Left ventricle myocardium superior (tissue), 1 donor: ENCODE measurements at regions not wholly inside any gene's neighbourhood (a gene's known extent, or its start where the extent isn't known, plus 50 kb on each side); places are given as distances from the start of the nearest gene placed in this dataset.

ENCODE experiments used
- ATAC-seq: fragments of 200-7000 bp; cut with Tn5 transposase; one replicate; pipeline ENCODE4 v1.9.1; 2020; ENCODE audit warnings: mild to moderate bottlenecking, moderate library complexity
- DNase-seq: peaks from one replicate; pipeline ENCODE4 v3.0.0-alpha.2; 2020
- intact Hi-C: fragments of 100-400 bp; cut with micrococcal nuclease; formaldehyde crosslinking; loops from one replicate; pipeline ENCODE4 v1.11.0; 2022
- donor health status: DM: no; HTN: yes; CAD: no; lungs with severe emphysema.

- ATAC-seq, result no peak
- no peak for DNase-seq
- intact Hi-C loops, result no loop called here
These were observed 886.7 kb downstream of the SUCLG1 start for GRCh38 chr2:83572400-83572799.

DNA sequence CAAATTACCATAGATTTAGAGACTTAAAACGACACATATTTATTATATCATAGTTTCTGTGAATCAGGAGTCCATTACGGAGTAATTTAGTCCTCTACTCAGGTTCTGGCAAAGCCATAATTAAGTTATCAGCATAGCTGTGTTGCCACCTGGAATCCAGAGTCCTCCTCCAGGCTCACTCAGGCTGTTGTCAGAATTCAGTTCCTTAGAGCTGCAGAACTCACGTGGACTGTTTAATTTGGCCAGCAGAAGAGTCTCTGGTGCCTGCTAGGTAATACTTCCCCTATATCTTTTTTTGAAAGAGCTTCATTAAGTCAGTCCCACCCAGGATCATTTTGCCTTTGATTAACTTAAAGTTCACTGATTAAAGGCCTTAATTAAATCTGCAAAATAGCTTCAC is 891.5 kb downstream of the SUCLG1 start:
- ATAC-seq (no peak), DNase-seq (no peak)
- intact Hi-C loops, result no loop called here

DNA sequence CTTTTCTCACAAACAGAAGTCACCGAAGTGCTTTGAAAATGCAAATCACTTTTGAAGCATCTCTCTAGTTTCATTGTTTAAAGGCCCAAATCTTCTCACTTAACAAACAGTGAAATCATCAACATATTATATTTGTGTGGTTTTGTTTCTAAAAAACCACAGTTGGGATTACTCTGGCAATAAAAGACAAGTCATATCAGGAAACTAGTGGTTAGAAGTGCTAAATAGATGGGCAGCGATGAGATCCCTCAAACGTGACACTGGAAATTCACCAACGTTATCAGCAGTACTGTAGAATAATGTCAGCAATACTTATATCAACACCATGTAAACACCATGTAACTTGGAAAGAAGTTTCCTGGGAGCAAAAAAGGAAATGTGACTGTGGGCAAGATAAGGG is 893.5 kb downstream of the SUCLG1 start:
- DNase-seq (no peak), ATAC-seq (no peak)
- intact Hi-C loops, result no loop called here

GRCh38 chr2:83565181-83565580 is 893.9 kb downstream of the SUCLG1 start:
- intact Hi-C loops, result no loop called here
- DNase-seq (no peak), ATAC-seq (no peak)

GRCh38 chr2:83561592-83561991 is 897.5 kb downstream of the SUCLG1 start:
- no peak for ATAC-seq
- intact Hi-C loops, result no loop called here
- no peak for DNase-seq

GRCh38 chr2:83536556-83536955 is 922.5 kb downstream of the SUCLG1 start:
- no peak for ATAC-seq
- DNase-seq, result no peak
- intact Hi-C loops, result no loop called here

DNA sequence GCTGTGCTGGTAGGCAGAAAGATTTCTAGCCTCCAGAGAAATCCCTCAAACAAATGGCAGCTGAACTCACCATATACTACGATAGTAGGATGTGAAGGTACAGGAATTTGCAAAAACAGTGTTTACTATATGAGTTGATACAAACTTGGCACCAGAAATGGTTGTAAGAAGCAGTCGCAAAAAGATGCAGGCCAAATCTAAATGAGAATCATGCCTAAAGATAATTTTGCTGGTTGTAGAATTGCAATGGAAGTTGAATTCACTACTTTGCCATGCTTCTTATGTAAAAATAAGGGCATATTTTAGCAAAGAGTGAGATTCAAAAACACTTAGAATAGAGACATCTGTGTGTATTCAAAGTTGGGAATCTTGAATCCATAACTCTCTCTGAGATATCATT is 924.7 kb downstream of the SUCLG1 start:
- DNase-seq, result no peak
- ATAC-seq, result no peak
- intact Hi-C loops, result no loop called here

- DNase-seq (no peak), ATAC-seq (no peak)
- intact Hi-C loops, result no loop called here
These were observed 927.8 kb downstream of the SUCLG1 start for GRCh38 chr2:83531206-83531826.

DNA sequence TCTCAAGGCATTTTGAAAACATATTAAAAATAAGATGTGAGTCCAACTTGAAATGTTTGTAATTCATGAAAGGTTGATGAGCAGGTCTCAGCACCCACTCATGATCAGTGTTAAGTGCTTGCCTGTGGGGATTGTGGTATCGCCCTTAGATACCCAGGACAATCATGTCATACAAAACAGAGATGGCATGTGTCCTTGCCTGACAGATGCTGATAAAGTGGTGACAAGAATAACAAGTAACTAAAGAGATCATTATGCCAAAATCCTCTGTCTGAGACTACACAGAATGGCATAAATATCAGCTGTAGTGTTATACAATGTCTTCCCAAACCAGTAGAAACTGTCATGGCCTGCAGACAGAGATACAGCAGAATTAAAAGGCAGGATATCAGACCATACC is 930.3 kb downstream of the SUCLG1 start:
- intact Hi-C loops, result no loop called here
- ATAC-seq (no peak), DNase-seq (no peak)

GRCh38 chr2:83522891-83523493 is 936.1 kb downstream of the SUCLG1 start:
- intact Hi-C loops, result no loop called here
- ATAC-seq (no peak), DNase-seq (no peak)

- DNase-seq (no peak), ATAC-seq (no peak)
- intact Hi-C loops, result no loop called here
These were observed 941.2 kb downstream of the SUCLG1 start for GRCh38 chr2:83517727-83518368.

- ATAC-seq, result no peak
- intact Hi-C loops, result no loop called here
- no peak for DNase-seq
These were observed 942.6 kb downstream of the SUCLG1 start for GRCh38 chr2:83516503-83516902.

DNA sequence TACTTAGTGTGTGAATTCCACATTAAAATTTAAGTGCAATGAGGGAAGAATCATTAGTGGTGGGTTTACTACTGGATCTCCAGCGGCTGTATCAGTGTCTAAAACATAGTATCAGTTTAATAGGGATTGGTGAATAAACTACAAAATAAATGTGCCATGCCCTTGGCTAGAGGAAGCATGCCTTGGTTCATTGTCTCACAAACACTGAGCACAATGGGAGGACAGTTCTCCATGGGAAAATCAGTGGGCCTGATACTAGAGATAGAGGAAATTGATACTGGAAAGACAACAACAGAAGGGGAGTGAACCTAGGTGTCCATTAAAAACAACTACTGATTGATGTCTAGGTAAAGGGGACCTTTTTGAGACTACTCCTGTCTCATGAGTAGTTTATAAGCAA is 971.6 kb downstream of the SUCLG1 start:
- ATAC-seq, result no peak
- intact Hi-C loops, result no loop called here
- no peak for DNase-seq

- DNase-seq (no peak), ATAC-seq (no peak)
- intact Hi-C loops, result no loop called here
These were observed 977.6 kb downstream of the SUCLG1 start for GRCh38 chr2:83481436-83481835.

DNA sequence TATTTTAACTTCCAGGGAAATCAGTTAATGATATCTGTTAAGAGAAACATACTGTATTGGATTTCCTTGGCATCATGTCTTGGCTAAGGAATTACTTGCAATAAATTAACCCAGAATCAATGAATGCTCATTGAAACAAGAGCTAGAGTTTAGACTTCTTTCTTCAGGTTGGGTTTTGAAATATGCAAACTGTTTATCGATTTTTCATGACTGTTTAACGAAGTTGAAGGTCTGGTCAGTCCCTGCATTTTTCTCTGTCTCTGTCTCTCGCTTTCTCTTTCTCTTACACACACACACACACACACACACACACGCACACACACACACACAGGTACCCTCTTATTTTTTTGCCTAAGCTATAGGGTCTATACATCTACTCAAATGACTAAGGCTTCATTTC is 981.0 kb downstream of the SUCLG1 start:
- DNase-seq (no peak), ATAC-seq (no peak)
- intact Hi-C loops, result no loop called here

- intact Hi-C loops, result no loop called here
- ATAC-seq (no peak), DNase-seq (no peak)
These were observed 983.7 kb downstream of the SUCLG1 start for GRCh38 chr2:83475371-83475770.

GRCh38 chr2:83471655-83472054 is 987.4 kb downstream of the SUCLG1 start:
- intact Hi-C loops, result no loop called here
- DNase-seq (no peak), ATAC-seq (no peak)

DNA sequence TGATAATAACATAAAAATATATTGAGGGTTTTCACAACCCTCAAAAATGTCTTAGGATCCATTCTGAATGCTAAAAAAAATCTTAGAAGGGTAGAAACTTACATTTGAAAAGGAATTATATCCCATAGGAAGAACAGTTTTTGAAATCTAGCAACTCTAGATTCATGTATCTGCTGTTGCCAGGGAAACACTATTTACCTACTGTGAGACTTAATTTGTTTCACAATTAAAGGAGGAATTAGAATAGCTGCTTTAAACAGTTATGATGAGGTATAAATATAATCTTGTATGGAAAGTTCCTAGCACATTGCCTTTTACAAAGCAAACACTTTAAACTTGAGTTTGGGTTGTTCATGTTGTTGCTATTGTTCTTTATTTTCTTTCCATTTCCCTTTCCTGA is 988.2 kb downstream of the SUCLG1 start:
- intact Hi-C loops, result no loop called here
- DNase-seq, result no peak
- ATAC-seq, result no peak

- no peak for DNase-seq
- ATAC-seq, result no peak
- intact Hi-C loops, result no loop called here
These were observed 994.6 kb downstream of the SUCLG1 start for GRCh38 chr2:83464444-83464843.

- intact Hi-C loops, result no loop called here
- DNase-seq (no peak), ATAC-seq (no peak)
These were observed 996.2 kb downstream of the SUCLG1 start for GRCh38 chr2:83462881-83463280.

DNA sequence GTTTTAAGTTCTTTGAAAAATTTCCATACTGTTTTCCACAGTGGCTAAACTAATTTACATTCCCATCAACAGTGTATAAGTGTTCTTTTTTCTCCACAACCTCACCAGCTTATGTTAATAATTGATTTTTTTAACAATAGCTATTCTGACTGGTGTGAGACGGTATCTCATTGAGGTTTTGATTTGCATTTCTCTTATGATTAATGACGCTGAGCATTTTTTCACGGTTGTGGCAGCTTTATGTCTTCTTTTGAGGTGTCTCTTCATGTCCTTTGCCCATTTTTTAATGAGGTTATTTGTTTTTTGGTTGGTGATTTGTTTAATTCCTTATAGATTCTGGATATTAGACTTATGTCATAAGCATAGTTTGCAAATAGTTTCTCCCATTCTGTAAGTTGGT is 997.9 kb downstream of the SUCLG1 start:
- DNase-seq (no peak), ATAC-seq (no peak)
- intact Hi-C loops, result no loop called here
